ENCODE measurements at regions not wholly inside any gene's neighbourhood (a gene's known extent, or its start where the extent isn't known, plus 50 kb on each side); places are given as distances from the start of the nearest gene placed in this dataset.

- no peaks in the 10 kb centered on the region for H3K27me3 ChIP-seq (ENCODE audit: control insufficient read depth, insufficient read depth, low read length)
- no peak overlapping the region for H3K4me3 ChIP-seq (ENCODE audit: low read depth, low read length)
- H3K9me3 ChIP-seq (ENCODE audit: control insufficient read depth, insufficient read depth, low read length) = no peaks in the 10 kb centered on the region; the same call in 1 of the 2 replicates
- ChIA-PET POLR2A (no interaction called here), CTCF (no interaction called here)
- no peak for TF ChIP-seq CTCF (IDR thresholded peaks at IDR 0.05; ENCODE audit: low read depth, low read length)
- H3K27ac ChIP-seq (ENCODE audit: low read depth, low read length) = no peak overlapping the region
- no peak for DNase-seq (ENCODE audit: low read depth, low spot score)
These were observed 1468.6 kb upstream of the MIR17HG start for GRCh38 chr13:89878904-89879303.

- no peaks in the 10 kb centered on the region; the same call in 1 of the 2 replicates for H3K9me3 ChIP-seq (ENCODE audit: control insufficient read depth, insufficient read depth, low read length)
- no peak overlapping the region for H3K4me3 ChIP-seq (ENCODE audit: low read depth, low read length)
- no peak for DNase-seq (ENCODE audit: low read depth, low spot score)
- no peak for TF ChIP-seq CTCF (IDR thresholded peaks at IDR 0.05; ENCODE audit: low read depth, low read length)
- ChIA-PET CTCF (no interaction called here), POLR2A (no interaction called here)
- no peaks in the 10 kb centered on the region for H3K27me3 ChIP-seq (ENCODE audit: control insufficient read depth, insufficient read depth, low read length)
- no peak overlapping the region for H3K27ac ChIP-seq (ENCODE audit: low read depth, low read length)
These were observed 1467.3 kb upstream of the MIR17HG start for GRCh38 chr13:89880201-89880600.

- Histone ChIP-seq H3K27ac (ENCODE audit: low read depth, low read length) (no peak overlapping the region), H3K27me3 (ENCODE audit: control insufficient read depth, insufficient read depth, low read length) (no peaks in the 10 kb centered on the region), H3K9me3 (ENCODE audit: control insufficient read depth, insufficient read depth, low read length) (no peaks in the 10 kb centered on the region; the same call in 1 of the 2 replicates), H3K4me3 (ENCODE audit: low read depth, low read length) (no peak overlapping the region)
- ChIA-PET CTCF (no interaction called here), POLR2A (no interaction called here)
- no peak for TF ChIP-seq CTCF (IDR thresholded peaks at IDR 0.05; ENCODE audit: low read depth, low read length)
- no peak for DNase-seq (ENCODE audit: low read depth, low spot score)
These were observed 1463.5 kb upstream of the MIR17HG start for GRCh38 chr13:89883893-89884448.

GRCh38 chr13:89890806-89891205 lies 1456.7 kb upstream of the MIR17HG start:
- Histone ChIP-seq H3K27me3 (ENCODE audit: control insufficient read depth, insufficient read depth, low read length) (no peaks in the 10 kb centered on the region), H3K4me3 (ENCODE audit: low read depth, low read length) (no peak overlapping the region), H3K9me3 (ENCODE audit: control insufficient read depth, insufficient read depth, low read length) (no peaks in the 10 kb centered on the region), H3K27ac (ENCODE audit: low read depth, low read length) (no peak overlapping the region)
- no peak for DNase-seq (ENCODE audit: low read depth, low spot score)
- ChIA-PET CTCF (no interaction called here), POLR2A (no interaction called here)
- no peak for TF ChIP-seq CTCF (IDR thresholded peaks at IDR 0.05; ENCODE audit: low read depth, low read length)

- Histone ChIP-seq H3K27ac (ENCODE audit: low read depth, low read length) (no peak overlapping the region), H3K9me3 (ENCODE audit: control insufficient read depth, insufficient read depth, low read length) (no peaks in the 10 kb centered on the region), H3K4me3 (ENCODE audit: low read depth, low read length) (no peak overlapping the region), H3K27me3 (ENCODE audit: control insufficient read depth, insufficient read depth, low read length) (no peaks in the 10 kb centered on the region)
- POLR2A ChIA-PET = no interaction called here
- TF ChIP-seq CTCF (IDR thresholded peaks at IDR 0.05; ENCODE audit: low read depth, low read length) = no peak
- CTCF ChIA-PET = no interaction called here
- DNase-seq (ENCODE audit: low read depth, low spot score) = no peak
These were observed 1456.1 kb upstream of the MIR17HG start for GRCh38 chr13:89891416-89891815.

Measured in AG04450 (cell line).